GM12878 (cell line): ENCODE measurements at regions not wholly inside any gene's neighbourhood (a gene's known extent, or its start where the extent isn't known, plus 50 kb on each side); places are given as distances from the start of the nearest gene placed in this dataset.

Experiments
- ATAC-seq: fragments of 200-7000 bp; cut with Tn5 transposase; 3 replicates; pipeline ENCODE4 v1.9.1; 2020; ENCODE audit warnings: mild to moderate bottlenecking, moderate library complexity
- BruUV-seq: library from RNA; stranded (reverse); fragments of 400-500 nt; replicated peaks from 2 replicates; lab custom pipeline; 2021; lab: Mats Ljungman, UMichigan
- CTCF ChIA-PET: fragments of 300-600 bp; sonication (Branson Sonifier 250); formaldehyde crosslinking; extraction: SDS; loops from one replicate; lab custom pipeline; 2021; ENCODE audit warnings: inconsistent platforms; lab: Yijun Ruan, JAX
- POLR2A ChIA-PET: fragments of 350-600 bp; formaldehyde crosslinking; extraction: SDS; loops from one replicate; lab custom pipeline; 2021; ENCODE audit warnings: inconsistent platforms; lab: Charles Lee
- RAD21 ChIA-PET: fragments of 300-600 bp; sonication (Branson Sonifier 250); formaldehyde crosslinking; loops from one replicate; lab custom pipeline; 2023; ENCODE audit warnings: antibody characterized with exemption; ENCODE audit not compliant: unreplicated experiment; lab: Charles Lee
- SMC1A ChIA-PET: fragments of 300-600 bp; sonication (Branson Sonifier 250); formaldehyde crosslinking; loops from one replicate; lab custom pipeline; 2023; ENCODE audit not compliant: unreplicated experiment, uncharacterized antibody; lab: Charles Lee
- DNase-seq: peaks from one replicate; pipeline ENCODE4 v3.0.0-alpha.2; 2011; ENCODE audit warnings: low read depth, low spot score
- FAIRE-seq: peaks from 3 replicates; lab custom pipeline; 2011; peaks lifted over from hg19 to GRCh38; lab: Jason Lieb, UNC
- H2AFZ ChIP-seq: 2 replicates; pipeline ENCODE4 v1.6.0; 2011; ENCODE audit warnings: low read depth, low read length, control low read depth; ENCODE audit not compliant: control insufficient read depth
- H3K27ac ChIP-seq: 2 replicates; pipeline ENCODE4 v1.5.1; 2011; ENCODE audit warnings: control low read depth; ENCODE audit not compliant: control insufficient read depth, insufficient read depth
- H3K27me3 ChIP-seq, 2 experiments: replicated peaks in 1 of 2; 2 replicates each; pipeline versions ENCODE4 v1.6.0 to v1.6.1; 2011; ENCODE audit warnings: low read length in 1 of 2; ENCODE audit not compliant: control insufficient read depth in 2 of 2, insufficient read depth in 2 of 2
- H3K36me3 ChIP-seq, 2 experiments: 2 replicates each; pipeline ENCODE4 v1.5.1; 2011; ENCODE audit warnings: low read length in 1 of 2; ENCODE audit not compliant: control insufficient read depth in 2 of 2, insufficient read depth in 2 of 2
- H3K4me1 ChIP-seq: 2 replicates; pipeline ENCODE4 v1.6.1; 2011; ENCODE audit warnings: mild to moderate bottlenecking, low read length, moderate library complexity, mixed read lengths; ENCODE audit not compliant: control insufficient read depth, insufficient read depth
- H3K4me2 ChIP-seq: 2 replicates; pipeline ENCODE4 v1.6.0; 2011; ENCODE audit warnings: control low read depth; ENCODE audit not compliant: control insufficient read depth, insufficient read depth
- H3K4me3 ChIP-seq: fragments of 200-600 bp; sonication (generic); 2 replicates; pipeline ENCODE4 v1.5.1; 2016
- H3K79me2 ChIP-seq: 2 replicates; pipeline ENCODE4 v1.6.0; 2011; ENCODE audit warnings: low read length; ENCODE audit not compliant: control insufficient read depth, insufficient read depth
- H3K9ac ChIP-seq: 2 replicates; pipeline ENCODE4 v1.8.0; 2011; ENCODE audit warnings: low read length, control low read depth, mixed read lengths; ENCODE audit not compliant: control insufficient read depth, insufficient read depth
- H3K9me3 ChIP-seq: replicated peaks from 3 replicates; pipeline ENCODE4 v1.5.1; 2011; ENCODE audit warnings: mild to moderate bottlenecking, low read length; ENCODE audit not compliant: control insufficient read depth, insufficient read depth
- H4K20me1 ChIP-seq: 2 replicates; pipeline ENCODE4 v1.6.0; 2011; ENCODE audit not compliant: control insufficient read depth, insufficient read depth
- CBX5 ChIP-seq: sonication (generic); IDR thresholded peaks from 2 replicates; pipeline ENCODE4 v1.6.1; 2016; ENCODE audit warnings: low read depth, moderate library complexity, mild to moderate bottlenecking, inconsistent platforms
- CREM ChIP-seq: IDR thresholded peaks from 2 replicates; pipeline ENCODE4 v1.6.1; 2014; ENCODE audit warnings: antibody characterized with exemption, low read depth
- EP300 ChIP-seq, 2 experiments: fragments of 150-350 bp in 1 of 2; IDR thresholded peaks; 2 replicates each; pipeline ENCODE4 v1.6.1; 2011 to 2012; ENCODE audit warnings: low read depth in 2 of 2, low read length in 2 of 2, borderline replicate concordance in 1 of 2, improper control_type of control experiment in 1 of 2, inconsistent platforms in 1 of 2; ENCODE audit not compliant: control insufficient read depth in 1 of 2
- KLF5 ChIP-seq: fragments of 450-650 bp; IDR thresholded peaks from 2 replicates; pipeline ENCODE4 v1.6.1; 2014; ENCODE audit warnings: mild to moderate bottlenecking; ENCODE audit not compliant: partially characterized antibody
- NBN ChIP-seq: fragments of 450-650 bp; IDR thresholded peaks from 2 replicates; pipeline ENCODE4 v1.6.1; 2016
- RCOR1 ChIP-seq: conservative IDR thresholded peaks from 2 replicates; pipeline ENCODE4 v1.6.1; 2012; ENCODE audit warnings: low read depth, low read length, improper control_type of control experiment
- WGBS: methylation state at CpG from one replicate; pipeline ENCODE4 v1.1.6; 2016; ENCODE audit warnings: low lambda C conversion rate; ENCODE audit not compliant: insufficient replicate concordance, insufficient coverage; ENCODE audit errors: missing lambda C conversion rate; 5-methylcytosine and 5-hydroxymethylcytosine counted together
- in situ Hi-C: fragments of 300-500 bp; cut with MboI; formaldehyde crosslinking; loops from 9 replicates; pipeline ENCODE4 v1.14.3; 2018; ENCODE audit warnings: mixed read lengths
- intact Hi-C: fragments of 100-400 bp; cut with micrococcal nuclease; formaldehyde crosslinking; loops from one replicate; pipeline ENCODE4 v1.14.2; 2022; ENCODE audit not compliant: unreplicated experiment
- TF ChIP-seq, protein P1 (sequence below): fragments of 150-350 bp; IDR thresholded peaks from 2 replicates; pipeline ENCODE4 v1.6.1; 2014; ENCODE audit warnings: mild to moderate bottlenecking, low read depth, low read length
- TF ChIP-seq, protein P2 (sequence below): fragments of 450-650 bp; IDR thresholded peaks from 2 replicates; pipeline ENCODE4 v1.6.1; 2017; ENCODE audit warnings: low read depth, mild to moderate bottlenecking, moderate library complexity
- TF ChIP-seq, protein P3 (sequence below): IDR thresholded peaks from 2 replicates; pipeline ENCODE4 v1.6.1; 2012; ENCODE audit warnings: mild to moderate bottlenecking, low read depth, low read length
- TF ChIP-seq, protein P4 (sequence below): fragments of 450-650 bp; IDR thresholded peaks from 2 replicates; pipeline ENCODE4 v1.6.1; 2016; ENCODE audit warnings: mild to moderate bottlenecking, moderate library complexity, borderline replicate concordance

DNA sequence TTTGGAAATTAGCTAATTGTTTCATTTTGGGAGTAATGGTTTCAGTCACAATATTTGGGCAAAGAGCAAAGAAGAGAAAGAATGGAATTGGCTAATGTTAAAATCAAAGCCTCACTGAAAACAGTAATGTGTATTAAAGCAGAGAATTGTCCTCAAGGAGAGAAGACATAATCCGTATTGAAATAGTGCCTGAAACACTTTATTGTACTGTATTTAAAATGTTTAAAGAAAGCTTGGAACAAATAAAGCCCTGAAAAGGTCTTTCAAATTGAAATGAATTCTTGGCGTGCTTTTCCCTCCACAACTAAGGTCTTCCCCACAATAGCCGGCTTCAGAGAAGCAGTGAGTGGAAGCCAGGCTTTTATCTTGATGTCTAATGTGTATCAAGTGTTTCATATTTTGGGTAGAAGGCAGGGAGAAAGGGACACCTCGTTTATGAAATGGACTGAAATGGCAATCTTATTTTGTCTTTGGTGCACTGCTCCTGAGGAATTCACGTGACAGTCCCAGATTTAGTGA, 212.9 kb upstream of the CRY1 start:
- H2AFZ ChIP-seq: no peak overlapping the region
- intact Hi-C loops (no loop called here), in situ Hi-C loops (no loop called here)
- no peak overlapping the region for H3K27ac ChIP-seq
- H3K9me3 ChIP-seq: no peaks in the 10 kb centered on the region
- RAD21 ChIA-PET: no interaction called here
- H4K20me1 ChIP-seq: no peaks in the 10 kb centered on the region
- CTCF ChIA-PET: no interaction called here
- H3K27me3 ChIP-seq: no peaks in the 10 kb centered on the region; a peak in 2 of 4 replicates
- H3K36me3 ChIP-seq: no peaks in the 10 kb centered on the region
- WGBS: under 1% methylated on average over 5 of the region's 5 CpGs
- no peaks in the 10 kb centered on the region for H3K4me1 ChIP-seq
- DNase-seq (no peak), ATAC-seq (no peak), FAIRE-seq (no peak)
- BruUV-seq: no TSS peak
- H3K4me3 ChIP-seq: no peak overlapping the region
- no peak overlapping the region for H3K4me2 ChIP-seq
- no peaks in the 10 kb centered on the region for H3K79me2 ChIP-seq
- POLR2A ChIA-PET: no interaction called here
- no peak overlapping the region for H3K9ac ChIP-seq
- SMC1A ChIA-PET: interaction anchor here (1.8 kb wide), 1 partner anchor 17 kb away, joined by 3 read pairs; no protein-coding TSS in a partner anchor
- TF ChIP-seq NBN (no peak), CBX5 (no peak), EP300 (IDR thresholded peaks at IDR 0.05; ENCODE audit: borderline replicate concordance in 1 of 2, control insufficient read depth in 1 of 2, low read depth in 2 of 2, low read length in 2 of 2) (no peak), CREM (no peak), RCOR1 (no peak), KLF5 (no peak)
- TF ChIP-seq, protein P1, sequence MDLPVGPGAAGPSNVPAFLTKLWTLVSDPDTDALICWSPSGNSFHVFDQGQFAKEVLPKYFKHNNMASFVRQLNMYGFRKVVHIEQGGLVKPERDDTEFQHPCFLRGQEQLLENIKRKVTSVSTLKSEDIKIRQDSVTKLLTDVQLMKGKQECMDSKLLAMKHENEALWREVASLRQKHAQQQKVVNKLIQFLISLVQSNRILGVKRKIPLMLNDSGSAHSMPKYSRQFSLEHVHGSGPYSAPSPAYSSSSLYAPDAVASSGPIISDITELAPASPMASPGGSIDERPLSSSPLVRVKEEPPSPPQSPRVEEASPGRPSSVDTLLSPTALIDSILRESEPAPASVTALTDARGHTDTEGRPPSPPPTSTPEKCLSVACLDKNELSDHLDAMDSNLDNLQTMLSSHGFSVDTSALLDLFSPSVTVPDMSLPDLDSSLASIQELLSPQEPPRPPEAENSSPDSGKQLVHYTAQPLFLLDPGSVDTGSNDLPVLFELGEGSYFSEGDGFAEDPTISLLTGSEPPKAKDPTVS: no peak
- TF ChIP-seq, protein P2, sequence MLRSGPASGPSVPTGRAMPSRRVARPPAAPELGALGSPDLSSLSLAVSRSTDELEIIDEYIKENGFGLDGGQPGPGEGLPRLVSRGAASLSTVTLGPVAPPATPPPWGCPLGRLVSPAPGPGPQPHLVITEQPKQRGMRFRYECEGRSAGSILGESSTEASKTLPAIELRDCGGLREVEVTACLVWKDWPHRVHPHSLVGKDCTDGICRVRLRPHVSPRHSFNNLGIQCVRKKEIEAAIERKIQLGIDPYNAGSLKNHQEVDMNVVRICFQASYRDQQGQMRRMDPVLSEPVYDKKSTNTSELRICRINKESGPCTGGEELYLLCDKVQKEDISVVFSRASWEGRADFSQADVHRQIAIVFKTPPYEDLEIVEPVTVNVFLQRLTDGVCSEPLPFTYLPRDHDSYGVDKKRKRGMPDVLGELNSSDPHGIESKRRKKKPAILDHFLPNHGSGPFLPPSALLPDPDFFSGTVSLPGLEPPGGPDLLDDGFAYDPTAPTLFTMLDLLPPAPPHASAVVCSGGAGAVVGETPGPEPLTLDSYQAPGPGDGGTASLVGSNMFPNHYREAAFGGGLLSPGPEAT: no peak
- TF ChIP-seq, protein P3, sequence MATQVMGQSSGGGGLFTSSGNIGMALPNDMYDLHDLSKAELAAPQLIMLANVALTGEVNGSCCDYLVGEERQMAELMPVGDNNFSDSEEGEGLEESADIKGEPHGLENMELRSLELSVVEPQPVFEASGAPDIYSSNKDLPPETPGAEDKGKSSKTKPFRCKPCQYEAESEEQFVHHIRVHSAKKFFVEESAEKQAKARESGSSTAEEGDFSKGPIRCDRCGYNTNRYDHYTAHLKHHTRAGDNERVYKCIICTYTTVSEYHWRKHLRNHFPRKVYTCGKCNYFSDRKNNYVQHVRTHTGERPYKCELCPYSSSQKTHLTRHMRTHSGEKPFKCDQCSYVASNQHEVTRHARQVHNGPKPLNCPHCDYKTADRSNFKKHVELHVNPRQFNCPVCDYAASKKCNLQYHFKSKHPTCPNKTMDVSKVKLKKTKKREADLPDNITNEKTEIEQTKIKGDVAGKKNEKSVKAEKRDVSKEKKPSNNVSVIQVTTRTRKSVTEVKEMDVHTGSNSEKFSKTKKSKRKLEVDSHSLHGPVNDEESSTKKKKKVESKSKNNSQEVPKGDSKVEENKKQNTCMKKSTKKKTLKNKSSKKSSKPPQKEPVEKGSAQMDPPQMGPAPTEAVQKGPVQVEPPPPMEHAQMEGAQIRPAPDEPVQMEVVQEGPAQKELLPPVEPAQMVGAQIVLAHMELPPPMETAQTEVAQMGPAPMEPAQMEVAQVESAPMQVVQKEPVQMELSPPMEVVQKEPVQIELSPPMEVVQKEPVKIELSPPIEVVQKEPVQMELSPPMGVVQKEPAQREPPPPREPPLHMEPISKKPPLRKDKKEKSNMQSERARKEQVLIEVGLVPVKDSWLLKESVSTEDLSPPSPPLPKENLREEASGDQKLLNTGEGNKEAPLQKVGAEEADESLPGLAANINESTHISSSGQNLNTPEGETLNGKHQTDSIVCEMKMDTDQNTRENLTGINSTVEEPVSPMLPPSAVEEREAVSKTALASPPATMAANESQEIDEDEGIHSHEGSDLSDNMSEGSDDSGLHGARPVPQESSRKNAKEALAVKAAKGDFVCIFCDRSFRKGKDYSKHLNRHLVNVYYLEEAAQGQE: no peak
- TF ChIP-seq, protein P4, sequence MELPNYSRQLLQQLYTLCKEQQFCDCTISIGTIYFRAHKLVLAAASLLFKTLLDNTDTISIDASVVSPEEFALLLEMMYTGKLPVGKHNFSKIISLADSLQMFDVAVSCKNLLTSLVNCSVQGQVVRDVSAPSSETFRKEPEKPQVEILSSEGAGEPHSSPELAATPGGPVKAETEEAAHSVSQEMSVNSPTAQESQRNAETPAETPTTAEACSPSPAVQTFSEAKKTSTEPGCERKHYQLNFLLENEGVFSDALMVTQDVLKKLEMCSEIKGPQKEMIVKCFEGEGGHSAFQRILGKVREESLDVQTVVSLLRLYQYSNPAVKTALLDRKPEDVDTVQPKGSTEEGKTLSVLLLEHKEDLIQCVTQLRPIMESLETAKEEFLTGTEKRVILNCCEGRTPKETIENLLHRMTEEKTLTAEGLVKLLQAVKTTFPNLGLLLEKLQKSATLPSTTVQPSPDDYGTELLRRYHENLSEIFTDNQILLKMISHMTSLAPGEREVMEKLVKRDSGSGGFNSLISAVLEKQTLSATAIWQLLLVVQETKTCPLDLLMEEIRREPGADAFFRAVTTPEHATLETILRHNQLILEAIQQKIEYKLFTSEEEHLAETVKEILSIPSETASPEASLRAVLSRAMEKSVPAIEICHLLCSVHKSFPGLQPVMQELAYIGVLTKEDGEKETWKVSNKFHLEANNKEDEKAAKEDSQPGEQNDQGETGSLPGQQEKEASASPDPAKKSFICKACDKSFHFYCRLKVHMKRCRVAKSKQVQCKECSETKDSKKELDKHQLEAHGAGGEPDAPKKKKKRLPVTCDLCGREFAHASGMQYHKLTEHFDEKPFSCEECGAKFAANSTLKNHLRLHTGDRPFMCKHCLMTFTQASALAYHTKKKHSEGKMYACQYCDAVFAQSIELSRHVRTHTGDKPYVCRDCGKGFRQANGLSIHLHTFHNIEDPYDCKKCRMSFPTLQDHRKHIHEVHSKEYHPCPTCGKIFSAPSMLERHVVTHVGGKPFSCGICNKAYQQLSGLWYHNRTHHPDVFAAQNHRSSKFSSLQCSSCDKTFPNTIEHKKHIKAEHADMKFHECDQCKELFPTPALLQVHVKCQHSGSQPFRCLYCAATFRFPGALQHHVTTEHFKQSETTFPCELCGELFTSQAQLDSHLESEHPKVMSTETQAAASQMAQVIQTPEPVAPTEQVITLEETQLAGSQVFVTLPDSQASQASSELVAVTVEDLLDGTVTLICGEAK: no peak
